Smooth muscle cell (in vitro differentiated cells): ENCODE measurements at regions not wholly inside any gene's neighbourhood (a gene's known extent, or its start where the extent isn't known, plus 50 kb on each side); places are given as distances from the start of the nearest gene placed in this dataset.

Experiments
- DNase-seq: peaks from one replicate; lab custom pipeline; 2025; ENCODE audit not compliant: unreplicated experiment; lab: John Stamatoyannopoulos, UW
- H2AFZ ChIP-seq: fragments of 200-600 bp; sonication (generic); 2 replicates; pipeline ENCODE4 v1.6.0; 2016; ENCODE audit warnings: antibody characterized with exemption, low read depth, mild to moderate bottlenecking
- H3F3A ChIP-seq: fragments of 200-600 bp; sonication (generic); 2 replicates; pipeline ENCODE4 v1.6.0; 2017; ENCODE audit warnings: antibody characterized with exemption, low read depth
- H3K27ac ChIP-seq: fragments of 200-600 bp; sonication (generic); 2 replicates; pipeline ENCODE4 v1.5.1; 2016; ENCODE audit warnings: low read depth, mild to moderate bottlenecking
- H3K27me3 ChIP-seq: fragments of 200-600 bp; sonication (generic); 2 replicates; pipeline ENCODE4 v1.6.1; 2016; ENCODE audit warnings: low read depth, mild to moderate bottlenecking
- H3K36me3 ChIP-seq: fragments of 200-600 bp; sonication (generic); 2 replicates; pipeline ENCODE4 v1.5.1; 2016; ENCODE audit warnings: low read depth
- H3K4me1 ChIP-seq: fragments of 200-600 bp; sonication (generic); 2 replicates; pipeline ENCODE4 v1.5.1; 2016; ENCODE audit warnings: low read depth
- H3K4me2 ChIP-seq: fragments of 200-600 bp; sonication (generic); 2 replicates; pipeline ENCODE4 v1.6.0; 2016; ENCODE audit warnings: mild to moderate bottlenecking
- H3K4me3 ChIP-seq: fragments of 200-600 bp; sonication (generic); 2 replicates; pipeline ENCODE4 v1.5.1; 2016; ENCODE audit warnings: mild to moderate bottlenecking
- H3K79me2 ChIP-seq: fragments of 200-600 bp; sonication (generic); 2 replicates; pipeline ENCODE4 v1.6.0; 2016; ENCODE audit warnings: low read depth, mild to moderate bottlenecking
- H3K9ac ChIP-seq: fragments of 200-600 bp; sonication (generic); 2 replicates; pipeline ENCODE4 v1.6.0; 2016; ENCODE audit warnings: low read depth
- H3K9me3 ChIP-seq: fragments of 200-600 bp; sonication (generic); replicated peaks from 2 replicates; pipeline ENCODE4 v1.5.1; 2016; ENCODE audit warnings: low read depth
- H4K20me1 ChIP-seq: fragments of 200-600 bp; sonication (generic); 2 replicates; pipeline ENCODE4 v1.6.0; 2016; ENCODE audit warnings: low read depth
- CTCF ChIP-seq: fragments of 200-600 bp; sonication (generic); IDR thresholded peaks from 2 replicates; pipeline ENCODE4 v1.5.1; 2017; ENCODE audit warnings: borderline replicate concordance, mild to moderate bottlenecking, antibody characterized with exemption; ENCODE audit not compliant: insufficient read depth, poor library complexity, severe bottlenecking
- WGBS: methylation state at CpG from one replicate; pipeline ENCODE4 v1.1.7; 2016; ENCODE audit warnings: low lambda C conversion rate; 5-methylcytosine and 5-hydroxymethylcytosine counted together

- Histone ChIP-seq H3K79me2 (no peaks in the 10 kb centered on the region), H3K4me3 (no peak overlapping the region), H3K9me3 (no peaks in the 10 kb centered on the region), H2AFZ (no peak overlapping the region), H3K27ac (no peak overlapping the region), H3K27me3 (no peaks in the 10 kb centered on the region), H3K4me1 (no peaks in the 10 kb centered on the region), H3F3A (no peaks in the 10 kb centered on the region), H4K20me1 (no peaks in the 10 kb centered on the region), H3K4me2 (no peak overlapping the region), H3K36me3 (no peaks in the 10 kb centered on the region), H3K9ac (no peak overlapping the region)
- no peak for DNase-seq
- WGBS, result 93% methylated on average over 9 of the region's 9 CpGs
- no peak for TF ChIP-seq CTCF
Measured at GRCh38 chr22:49347376-49347775, 480.3 kb downstream of the BRD1 start.

- no peaks in the 10 kb centered on the region for H3F3A ChIP-seq
- H4K20me1 ChIP-seq, result no peaks in the 10 kb centered on the region
- no peak overlapping the region for H3K4me3 ChIP-seq
- 87% methylated on average over 17 of the region's 17 CpGs for WGBS
- no peaks in the 10 kb centered on the region for H3K9me3 ChIP-seq
- TF ChIP-seq CTCF, result no peak
- no peaks in the 10 kb centered on the region for H3K36me3 ChIP-seq
- H3K4me1 ChIP-seq, result no peaks in the 10 kb centered on the region
- no peaks in the 10 kb centered on the region for H3K27me3 ChIP-seq
- H3K9ac ChIP-seq, result no peak overlapping the region
- H2AFZ ChIP-seq, result no peak overlapping the region
- no peak overlapping the region for H3K4me2 ChIP-seq
- H3K27ac ChIP-seq, result no peak overlapping the region
- DNase-seq, result no peak
- H3K79me2 ChIP-seq, result no peaks in the 10 kb centered on the region
Measured at GRCh38 chr22:49345896-49346295, 481.8 kb downstream of the BRD1 start.

GRCh38 chr22:49344656-49345055 lies 483.0 kb downstream of the BRD1 start:
- 85% methylated on average over 7 of the region's 7 CpGs for WGBS
- TF ChIP-seq CTCF, result no peak
- H3K9ac ChIP-seq, result no peak overlapping the region
- H3F3A ChIP-seq, result no peaks in the 10 kb centered on the region
- H3K27ac ChIP-seq, result no peak overlapping the region
- H3K4me3 ChIP-seq, result no peak overlapping the region
- H3K4me2 ChIP-seq, result no peak overlapping the region
- no peak overlapping the region for H2AFZ ChIP-seq
- no peaks in the 10 kb centered on the region for H3K9me3 ChIP-seq
- DNase-seq, result no peak
- no peaks in the 10 kb centered on the region for H3K79me2 ChIP-seq
- H3K27me3 ChIP-seq, result no peaks in the 10 kb centered on the region
- no peaks in the 10 kb centered on the region for H3K4me1 ChIP-seq
- no peaks in the 10 kb centered on the region for H4K20me1 ChIP-seq
- H3K36me3 ChIP-seq, result no peaks in the 10 kb centered on the region

GRCh38 chr22:49344161-49344560 lies 483.5 kb downstream of the BRD1 start:
- H3K79me2 ChIP-seq, result no peaks in the 10 kb centered on the region

More at GRCh38 chr22:49344161-49344560, 483.5 kb downstream of the BRD1 start:
- no peak overlapping the region for H3K9ac ChIP-seq
- H3K27me3 ChIP-seq, result no peaks in the 10 kb centered on the region
- no peak overlapping the region for H3K4me3 ChIP-seq
- no peaks in the 10 kb centered on the region for H3F3A ChIP-seq
- no peak for DNase-seq
- no peak overlapping the region for H3K4me2 ChIP-seq
- TF ChIP-seq CTCF, result no peak
- H2AFZ ChIP-seq, result no peak overlapping the region
- no peaks in the 10 kb centered on the region for H3K9me3 ChIP-seq
- H4K20me1 ChIP-seq, result no peaks in the 10 kb centered on the region
- H3K27ac ChIP-seq, result no peak overlapping the region
- WGBS, result 71% methylated on average over 6 of the region's 6 CpGs
- no peaks in the 10 kb centered on the region for H3K36me3 ChIP-seq
- H3K4me1 ChIP-seq, result no peaks in the 10 kb centered on the region
